ENCODE measurements at regions not wholly inside any gene's neighbourhood (a gene's known extent, or its start where the extent isn't known, plus 50 kb on each side); places are given as distances from the start of the nearest gene placed in this dataset.
A peak's percentile ranks its signal among the peaks of the same experiment; 100 is the strongest.

- TF ChIP-seq NONO (IDR thresholded peaks at IDR 0.05), result no peak
- no peak for TF ChIP-seq NONO (CRISPR knock-in tag; conservative IDR thresholded peaks at IDR 0.05)
- no peak for TF ChIP-seq ZNF580 (CRISPR knock-in tag; IDR thresholded peaks at IDR 0.05; ENCODE audit: borderline replicate concordance, low read depth)
- no peak for TF ChIP-seq ZNF790 (CRISPR knock-in tag; IDR thresholded peaks at IDR 0.05; ENCODE audit: borderline replicate concordance)
- no peak for TF ChIP-seq ZFP36L1 (CRISPR knock-in tag; IDR thresholded peaks at IDR 0.05)
- TF ChIP-seq GATAD2A (CRISPR knock-in tag; IDR thresholded peaks at IDR 0.05), result no peak
- no peak for TF ChIP-seq ZBTB3 (CRISPR knock-in tag; IDR thresholded peaks at IDR 0.05; ENCODE audit: borderline replicate concordance, low read depth)
- no peak for TF ChIP-seq GTF2F1 (IDR thresholded peaks at IDR 0.05; ENCODE audit: low read length)
Observed at GRCh38 chr14:106530031-106530422, 1003.6 kb downstream of the TMEM121 start (continued).

GRCh38 chr14:106530423-106531107 lies 1004.2 kb downstream of the TMEM121 start:
- no peaks in the 10 kb centered on the region for H3K4me1 ChIP-seq (ENCODE audit: insufficient read depth, low read length)
- H3K9me3 ChIP-seq (ENCODE audit: low read length), result peaks cover 28% of the 10 kb centered on the region
- no peak overlapping the region for H3K4me3 ChIP-seq (replicated peaks in 1 of 3; ENCODE audit: insufficient read depth in 1 of 3, low read depth in 2 of 3, low read length in 3 of 3)
- no peak overlapping the region for H3K4me2 ChIP-seq (ENCODE audit: low read depth, low read length)
- ChIA-PET CTCF (ENCODE audit: low intra/inter-chr PET ratio, low total read pairs) (no interaction called here), POLR2A (no interaction called here)
- no peak overlapping the region for H3K27ac ChIP-seq (ENCODE audit: extremely low read length, insufficient read depth, low read length)
- whole genome bisulfite sequencing (ENCODE audit: low lambda C conversion rate), result 68% methylated on average over 7 of the region's 12 CpGs
- FAIRE-seq (no peak), DNase-seq (ENCODE audit: low spot score) (peak; percentile 5), ATAC-seq (no peak)
- intact Hi-C loops (cut with micrococcal nuclease; ENCODE audit: unreplicated experiment), result no loop called here
- no peaks in the 10 kb centered on the region for H4K20me1 ChIP-seq (ENCODE audit: insufficient read depth, low read length)
- no peaks in the 10 kb centered on the region for H3K27me3 ChIP-seq (ENCODE audit: control insufficient read depth in 1 of 2, insufficient read depth in 2 of 2, low read length in 2 of 2)
- TF ChIP-seq ZNF207 (IDR thresholded peaks at IDR 0.05; ENCODE audit: borderline replicate concordance) (no peak), SETDB1 (CRISPR knock-in tag; IDR thresholded peaks at IDR 0.05; ENCODE audit: borderline replicate concordance) (peak; percentile 75; the same call in 1 of the 2 replicates)
- H3K79me2 ChIP-seq (ENCODE audit: insufficient read depth, low read length), result no peaks in the 10 kb centered on the region
- no peaks in the 10 kb centered on the region for H3K36me3 ChIP-seq (replicated peaks in 1 of 2; ENCODE audit: control insufficient read depth in 1 of 2, insufficient read depth in 2 of 2, low read length in 2 of 2)
- no peak overlapping the region for H3K9ac ChIP-seq (ENCODE audit: insufficient read depth, low read depth, low read length)
- in situ Hi-C loops (cut with HindIII; ENCODE audit: extremely low pct_ligation_motif_present, low pct_unique_long_range_greater_than_20kb), result no loop called here
- no peak overlapping the region for H2AFZ ChIP-seq (ENCODE audit: low read length)
- BruUV-seq (replicated peaks), result no TSS peak

All from HepG2 (cell line).